HG03378 (cell line): ENCODE measurements at regions not wholly inside any gene's neighbourhood (a gene's known extent, or its start where the extent isn't known, plus 50 kb on each side); places are given as distances from the start of the nearest gene placed in this dataset.

Source experiments
- ATAC-seq: cut with Tn5 transposase; IDR thresholded peaks from one replicate; pipeline ENCODE4 v1.9.1; 2021; ENCODE audit warnings: mild to moderate bottlenecking, moderate library complexity; ENCODE audit not compliant: unreplicated experiment

GRCh38 chr19:28023064-28023463 lies 1189.9 kb downstream of the UQCRFS1 start:
- ATAC-seq, result no peak

GRCh38 chr19:28022506-28022905 lies 1190.4 kb downstream of the UQCRFS1 start:
- ATAC-seq, result no peak

GRCh38 chr19:28021259-28022185 lies 1191.4 kb downstream of the UQCRFS1 start:
- no peak for ATAC-seq

- no peak for ATAC-seq
Observed at GRCh38 chr19:28020619-28021258, 1192.2 kb downstream of the UQCRFS1 start.

GRCh38 chr19:28019901-28020300 lies 1193.0 kb downstream of the UQCRFS1 start:
- no peak for ATAC-seq

- no peak for ATAC-seq
Observed at GRCh38 chr19:28019371-28019770, 1193.6 kb downstream of the UQCRFS1 start.

GRCh38 chr19:28018499-28018898 lies 1194.5 kb downstream of the UQCRFS1 start:
- no peak for ATAC-seq

GRCh38 chr19:28014615-28015405 lies 1198.1 kb downstream of the UQCRFS1 start:
- no peak for ATAC-seq

GRCh38 chr19:28012361-28012760 lies 1200.6 kb downstream of the UQCRFS1 start:
- ATAC-seq, result no peak

- no peak for ATAC-seq
Observed at GRCh38 chr19:28010656-28011055, 1202.3 kb downstream of the UQCRFS1 start.

GRCh38 chr19:28009696-28010095 lies 1203.3 kb downstream of the UQCRFS1 start:
- ATAC-seq, result no peak

- no peak for ATAC-seq
Observed at GRCh38 chr19:28008695-28009094, 1204.3 kb downstream of the UQCRFS1 start.

GRCh38 chr19:28003543-28003942 lies 1209.4 kb downstream of the UQCRFS1 start:
- no peak for ATAC-seq

GRCh38 chr19:27997069-27997468 lies 1215.9 kb downstream of the UQCRFS1 start:
- no peak for ATAC-seq

- no peak for ATAC-seq
Observed at GRCh38 chr19:27993619-27994570, 1219.1 kb downstream of the UQCRFS1 start.

- no peak for ATAC-seq
Observed at GRCh38 chr19:27986299-27986698, 1226.7 kb downstream of the UQCRFS1 start.

- no peak for ATAC-seq
Observed at GRCh38 chr19:27975419-27976005, 1237.4 kb downstream of the UQCRFS1 start.

GRCh38 chr19:27974082-27974513 lies 1238.9 kb downstream of the UQCRFS1 start:
- no peak for ATAC-seq

- ATAC-seq, result no peak
Observed at GRCh38 chr19:27972291-27973040, 1240.5 kb downstream of the UQCRFS1 start.
